ENCODE measurements at regions not wholly inside any gene's neighbourhood (a gene's known extent, or its start where the extent isn't known, plus 50 kb on each side); places are given as distances from the start of the nearest gene placed in this dataset.
A peak's percentile ranks its signal among the peaks of the same experiment; 100 is the strongest.

GRCh38 chr9:110013064-110013463, 194.9 kb downstream of the C9orf152 start:
- CTCF ChIA-PET, result no interaction called here
- no CpG with 5 or more reads among the region's 1 CpG for WGBS (ENCODE audit: insufficient coverage)

GRCh38 chr9:110015759-110016158, 192.2 kb downstream of the C9orf152 start:
- Histone ChIP-seq H2AFZ (ENCODE audit: insufficient read depth, low read depth, low read length, poor library complexity, severe bottlenecking) (no peak overlapping the region), H3K9me3 (ENCODE audit: control extremely low read depth in 1 of 3, control insufficient read depth in 2 of 3, insufficient read depth in 1 of 3, low read length in 2 of 3) (no peaks in the 10 kb centered on the region), H4K20me1 (ENCODE audit: control insufficient read depth, insufficient read depth, low read length, poor library complexity, severe bottlenecking) (no peaks in the 10 kb centered on the region), H3K4me3 (ENCODE audit: control extremely low read depth in 1 of 5, extremely low read depth in 1 of 5, insufficient read depth in 1 of 5, low read depth in 2 of 5, low read length in 4 of 5) (no peak overlapping the region), H3K36me3 (replicated peaks in 1 of 2; ENCODE audit: control extremely low read depth in 1 of 2, control insufficient read depth in 1 of 2, extremely low read depth in 1 of 2, insufficient read depth in 2 of 2, low read length in 1 of 2) (no peaks in the 10 kb centered on the region), H3K27me3 (replicated peaks in 1 of 4; ENCODE audit: control extremely low read depth in 1 of 4, control insufficient read depth in 3 of 4, insufficient read depth in 4 of 4, low read length in 3 of 4) (no peaks in the 10 kb centered on the region), H3K4me1 (ENCODE audit: control insufficient read depth in 2 of 2, insufficient read depth in 2 of 2, low read length in 2 of 2) (no peaks in the 10 kb centered on the region), H3K9ac (ENCODE audit: low read length) (no peak overlapping the region), H3K4me2 (replicated peaks; ENCODE audit: low read depth, low read length, poor library complexity, severe bottlenecking) (no peak overlapping the region), H3K27ac (ENCODE audit: low read length in 2 of 2) (no peak overlapping the region), H3K79me2 (ENCODE audit: control insufficient read depth, insufficient read depth, low read length) (no peaks in the 10 kb centered on the region)
- H3K4me3 Mint-ChIP-seq, result no peak overlapping the region
- ChIA-PET CTCF (interaction anchor here (1.1 kb wide), 1 partner anchor 48 kb away, joined by 3 read pairs; no protein-coding TSS in a partner anchor), POLR2A (no interaction called here)
- no peaks in the 10 kb centered on the region for H3K9me3 Mint-ChIP-seq (ENCODE audit: insufficient read depth)
- no peak for ATAC-seq (ENCODE audit: low read depth)
- H3K27ac Mint-ChIP-seq, result no peak overlapping the region
- intact Hi-C loops (cut with micrococcal nuclease), result no loop called here
- DNase-seq, result no peak
- peaks cover 7% of the 10 kb centered on the region for H3K4me1 Mint-ChIP-seq
- TF ChIP-seq EZH2 (IDR thresholded peaks at IDR 0.05; ENCODE audit: borderline replicate concordance, insufficient read depth, low read depth, low read length, poor library complexity, severe bottlenecking), result no peak
- TF ChIP-seq CTCF (IDR thresholded peaks at IDR 0.05), result no peak
- no peaks in the 10 kb centered on the region for H3K27me3 Mint-ChIP-seq
- no CpG with 5 or more reads among the region's 5 CpGs for WGBS (ENCODE audit: insufficient coverage)

More at GRCh38 chr9:110013064-110013463, 194.9 kb downstream of the C9orf152 start:
- DNase-seq (no peak), ATAC-seq (ENCODE audit: low read depth) (no peak)
- H3K4me1 Mint-ChIP-seq, result peaks cover 7% of the 10 kb centered on the region
- Histone ChIP-seq H3K36me3 (replicated peaks in 1 of 2; ENCODE audit: control extremely low read depth in 1 of 2, control insufficient read depth in 1 of 2, extremely low read depth in 1 of 2, insufficient read depth in 2 of 2, low read length in 1 of 2) (no peaks in the 10 kb centered on the region), H3K27me3 (replicated peaks in 1 of 4; ENCODE audit: control extremely low read depth in 1 of 4, control insufficient read depth in 3 of 4, insufficient read depth in 4 of 4, low read length in 3 of 4) (no peaks in the 10 kb centered on the region), H2AFZ (ENCODE audit: insufficient read depth, low read depth, low read length, poor library complexity, severe bottlenecking) (no peak overlapping the region), H3K9me3 (ENCODE audit: control extremely low read depth in 1 of 3, control insufficient read depth in 2 of 3, insufficient read depth in 1 of 3, low read length in 2 of 3) (no peaks in the 10 kb centered on the region), H3K4me3 (ENCODE audit: control extremely low read depth in 1 of 5, extremely low read depth in 1 of 5, insufficient read depth in 1 of 5, low read depth in 2 of 5, low read length in 4 of 5) (no peak overlapping the region), H3K4me2 (replicated peaks; ENCODE audit: low read depth, low read length, poor library complexity, severe bottlenecking) (no peak overlapping the region), H3K79me2 (ENCODE audit: control insufficient read depth, insufficient read depth, low read length) (no peaks in the 10 kb centered on the region), H3K4me1 (ENCODE audit: control insufficient read depth in 2 of 2, insufficient read depth in 2 of 2, low read length in 2 of 2) (peaks cover under 1 to 5% of the 10 kb centered on the region in 2 donors), H4K20me1 (ENCODE audit: control insufficient read depth, insufficient read depth, low read length, poor library complexity, severe bottlenecking) (no peaks in the 10 kb centered on the region), H3K9ac (ENCODE audit: low read length) (no peak overlapping the region), H3K27ac (ENCODE audit: low read length in 2 of 2) (no peak overlapping the region)
- intact Hi-C loops (cut with micrococcal nuclease), result no loop called here
- TF ChIP-seq EZH2 (IDR thresholded peaks at IDR 0.05; ENCODE audit: borderline replicate concordance, insufficient read depth, low read depth, low read length, poor library complexity, severe bottlenecking) (no peak), CTCF (IDR thresholded peaks at IDR 0.05) (no peak)
- peak overlapping the region; percentile 32 for H3K27ac Mint-ChIP-seq
- no peaks in the 10 kb centered on the region for H3K27me3 Mint-ChIP-seq
- H3K4me3 Mint-ChIP-seq, result no peak overlapping the region
- POLR2A ChIA-PET, result no interaction called here
- no peaks in the 10 kb centered on the region for H3K9me3 Mint-ChIP-seq (ENCODE audit: insufficient read depth)

All from B cell (primary cell).